HepG2 (cell line): ENCODE measurements at regions not wholly inside any gene's neighbourhood (a gene's known extent, or its start where the extent isn't known, plus 50 kb on each side); places are given as distances from the start of the nearest gene placed in this dataset.

Source experiments
- ATAC-seq: fragments of 200-7000 bp; cut with Tn5 transposase; 3 replicates; pipeline ENCODE4 v1.9.1; 2020; ENCODE audit warnings: mild to moderate bottlenecking, moderate library complexity
- BruUV-seq: library from RNA; stranded (reverse); fragments of 400-500 nt; replicated peaks from 2 replicates; lab custom pipeline; 2021; lab: Mats Ljungman, UMichigan
- CTCF ChIA-PET: fragments of 300-600 bp; formaldehyde crosslinking; extraction: SDS; loops from one replicate; lab custom pipeline; 2021; ENCODE audit warnings: low total read pairs, inconsistent platforms, low intra/inter-chr PET ratio; lab: Yijun Ruan, JAX
- POLR2A ChIA-PET: fragments of 350-600 bp; sonication (Branson Sonifier 250); formaldehyde crosslinking; loops from one replicate; lab custom pipeline; 2020; ENCODE audit warnings: antibody characterized with exemption, inconsistent platforms; lab: Yijun Ruan, JAX
- DNase-seq: peaks from one replicate; pipeline ENCODE4 v3.0.0-alpha.2; 2015; ENCODE audit warnings: low spot score
- FAIRE-seq: peaks from 3 replicates; lab custom pipeline; 2011; peaks lifted over from hg19 to GRCh38; lab: Jason Lieb, UNC
- H2AFZ ChIP-seq: one replicate; pipeline ENCODE4 v1.6.1; 2011; ENCODE audit warnings: low read length, inconsistent platforms
- H3K27ac ChIP-seq: fragments of 300-600 bp; 3 replicates; pipeline ENCODE4 v1.8.0; 2011; ENCODE audit warnings: mixed run types, mild to moderate bottlenecking, mixed read lengths, low read length, inconsistent platforms; ENCODE audit not compliant: insufficient read depth; ENCODE audit errors: extremely low read length
- H3K27me3 ChIP-seq, 2 experiments: fragments of 200-600 bp in 1 of 2; 2 replicates in 1 of 2; 3 replicates in 1 of 2; pipeline versions ENCODE4 v1.6.0 to v1.8.0; 2011; ENCODE audit warnings: low read length in 2 of 2, mild to moderate bottlenecking in 2 of 2, moderate library complexity in 2 of 2, inconsistent platforms in 1 of 2; ENCODE audit not compliant: insufficient read depth in 2 of 2, control insufficient read depth in 1 of 2
- H3K36me3 ChIP-seq, 2 experiments: fragments of 200-600 bp in 1 of 2; replicated peaks in 1 of 2; 2 replicates in 1 of 2; 3 replicates in 1 of 2; pipeline versions ENCODE4 v1.5.1 to v1.8.0; 2011; ENCODE audit warnings: low read length in 2 of 2, inconsistent platforms in 1 of 2; ENCODE audit not compliant: insufficient read depth in 2 of 2, control insufficient read depth in 1 of 2
- H3K4me1 ChIP-seq: 2 replicates; pipeline ENCODE4 v1.5.1; 2012; ENCODE audit warnings: low read length, inconsistent platforms; ENCODE audit not compliant: insufficient read depth
- H3K4me2 ChIP-seq: 2 replicates; pipeline ENCODE4 v1.6.0; 2011; ENCODE audit warnings: low read depth, low read length, inconsistent platforms
- H3K4me3 ChIP-seq, 3 experiments: fragments of 200-600 bp in 1 of 3; sonication (generic), shearing (Covaris generic) in 1 of 3; replicated peaks in 1 of 3; 2 replicates each; pipeline ENCODE4 v1.5.1; 2011 to 2016; ENCODE audit warnings: low read length in 3 of 3, inconsistent platforms in 2 of 3, low read depth in 2 of 3, mild to moderate bottlenecking in 2 of 3, control low read depth in 1 of 3, mixed read lengths in 1 of 3; ENCODE audit not compliant: insufficient read depth in 1 of 3
- H3K79me2 ChIP-seq: one replicate; pipeline ENCODE4 v1.6.1; 2011; ENCODE audit warnings: low read length, inconsistent platforms; ENCODE audit not compliant: insufficient read depth
- H3K9ac ChIP-seq: 2 replicates; pipeline ENCODE4 v1.6.0; 2011; ENCODE audit warnings: mild to moderate bottlenecking, low read depth, low read length, inconsistent platforms; ENCODE audit not compliant: insufficient read depth
- H3K9me3 ChIP-seq: 2 replicates; pipeline ENCODE4 v1.5.1; 2012; ENCODE audit warnings: mild to moderate bottlenecking, low read length
- H4K20me1 ChIP-seq: 2 replicates; pipeline ENCODE4 v1.6.0; 2011; ENCODE audit warnings: inconsistent platforms, mild to moderate bottlenecking, low read length, moderate library complexity; ENCODE audit not compliant: insufficient read depth
- ATF5 ChIP-seq: sonication (generic); formaldehyde crosslinking; IDR thresholded peaks from 2 replicates; pipeline ENCODE4 v1.4.0; 2020; ENCODE audit warnings: mild to moderate bottlenecking, low read depth, missing genetic modification reagents
- CTCF ChIP-seq: sonication (generic); formaldehyde crosslinking; IDR thresholded peaks from 2 replicates; pipeline ENCODE4 v1.5.0; 2020; ENCODE audit warnings: mild to moderate bottlenecking, missing genetic modification reagents, moderate library complexity
- DR1 ChIP-seq: sonication (generic); formaldehyde crosslinking; IDR thresholded peaks from 2 replicates; pipeline ENCODE4 v1.8.0; 2021; ENCODE audit warnings: mild to moderate bottlenecking, missing genetic modification reagents, inconsistent platforms
- GTF2F1 ChIP-seq: fragments of 150-350 bp; IDR thresholded peaks from 2 replicates; pipeline ENCODE4 v1.6.1; 2014; ENCODE audit warnings: low read length
- KDM5B ChIP-seq: sonication (generic); formaldehyde crosslinking; IDR thresholded peaks from 2 replicates; pipeline ENCODE4 v1.4.0; 2020; ENCODE audit warnings: missing genetic modification reagents, mild to moderate bottlenecking, borderline replicate concordance
- MLLT10 ChIP-seq: sonication (generic); formaldehyde crosslinking; IDR thresholded peaks from 2 replicates; pipeline ENCODE4 v1.4.0; 2020; ENCODE audit warnings: missing genetic modification reagents
- NR2C2 ChIP-seq: sonication (generic); formaldehyde crosslinking; IDR thresholded peaks from 2 replicates; pipeline ENCODE4 v1.4.0; 2020; ENCODE audit warnings: missing genetic modification reagents, mild to moderate bottlenecking, moderate library complexity, borderline replicate concordance
- RELA ChIP-seq: sonication (generic); formaldehyde crosslinking; IDR thresholded peaks from 2 replicates; pipeline ENCODE4 v1.4.0; 2020; ENCODE audit warnings: missing genetic modification reagents
- SKI ChIP-seq: fragments of 450-650 bp; IDR thresholded peaks from one replicate; pipeline ENCODE4 v1.6.1; 2018; ENCODE audit warnings: mild to moderate bottlenecking; ENCODE audit not compliant: partially characterized antibody
- SMC3 ChIP-seq: IDR thresholded peaks from 2 replicates; pipeline ENCODE4 v1.6.1; 2011; ENCODE audit warnings: low read length, improper control_type of control experiment
- STAG1 ChIP-seq: sonication (generic); formaldehyde crosslinking; IDR thresholded peaks from 2 replicates; pipeline ENCODE4 v1.4.0; 2020; ENCODE audit warnings: missing genetic modification reagents
- TEAD3 ChIP-seq: optimal IDR thresholded peaks from 2 replicates; pipeline ENCODE3; 2016; ENCODE audit warnings: borderline replicate concordance
- ZNF280D ChIP-seq: sonication (generic); formaldehyde crosslinking; IDR thresholded peaks from 2 replicates; pipeline ENCODE4 v1.5.1; 2020; ENCODE audit warnings: mild to moderate bottlenecking, missing genetic modification reagents
- ZNF577 ChIP-seq: sonication (generic); formaldehyde crosslinking; IDR thresholded peaks from 2 replicates; pipeline ENCODE4 v1.4.0; 2020; ENCODE audit warnings: mild to moderate bottlenecking, low read depth, missing genetic modification reagents, borderline replicate concordance
- ZNF691 ChIP-seq: sonication (generic); formaldehyde crosslinking; IDR thresholded peaks from 2 replicates; pipeline ENCODE4 v1.4.0; 2020; ENCODE audit warnings: missing genetic modification reagents, low read depth, mild to moderate bottlenecking, borderline replicate concordance
- WGBS: methylation state at CpG from one replicate; pipeline ENCODE4 v1.1.6; 2017; ENCODE audit warnings: low lambda C conversion rate; 5-methylcytosine and 5-hydroxymethylcytosine counted together
- in situ Hi-C: cut with HindIII; loops from 2 replicates; pipeline ENCODE4 v1.10.0; 2017; ENCODE audit warnings: low pct_unique_long_range_greater_than_20kb; ENCODE audit not compliant: extremely low pct_ligation_motif_present
- intact Hi-C: fragments of 100-400 bp; cut with micrococcal nuclease; formaldehyde crosslinking; loops from one replicate; pipeline ENCODE4 v1.10.0; 2022; ENCODE audit not compliant: unreplicated experiment

- no peak overlapping the region for H3K4me2 ChIP-seq
- TF ChIP-seq CTCF (CRISPR knock-in tag) (peak; percentile 36), KDM5B (CRISPR knock-in tag) (no peak), TEAD3 (CRISPR knock-in tag) (peak; percentile 34), GTF2F1 (no peak), NR2C2 (no peak), RELA (no peak), ZNF691 (no peak), STAG1 (peak; percentile 40), MLLT10 (CRISPR knock-in tag) (no peak), DR1 (CRISPR knock-in tag) (no peak), ZNF577 (CRISPR knock-in tag) (no peak), ZNF280D (CRISPR knock-in tag) (no peak), SMC3 (peak; percentile 18; the same call in 1 of the 2 replicates), SKI (no peak), ATF5 (CRISPR knock-in tag) (no peak)
- TF ChIP-seq, all 625 proteins: peak for 4
- Histone ChIP-seq H3K79me2 (no peaks in the 10 kb centered on the region), H4K20me1 (no peaks in the 10 kb centered on the region), H3K4me1 (no peaks in the 10 kb centered on the region), H3K9me3 (no peaks in the 10 kb centered on the region), H3K27me3 (no peaks in the 10 kb centered on the region), H3K36me3 (no peaks in the 10 kb centered on the region), H2AFZ (no peak overlapping the region), H3K27ac (no peak overlapping the region), H3K9ac (no peak overlapping the region), H3K4me3 (no peak overlapping the region)
- no TSS peak for BruUV-seq
- ChIA-PET POLR2A (no interaction called here), CTCF (no interaction called here)
- WGBS, result 33% methylated on average over 6 of the region's 7 CpGs
- peak; percentile 84 for ATAC-seq
- no peak for FAIRE-seq
- intact Hi-C loops (no loop called here), in situ Hi-C loops (no loop called here)
- DNase-seq, result peak; percentile 10
Measured at GRCh38 chr10:44517635-44518034, 132.7 kb upstream of the CXCL12 start.
